IPS-15b (cell line): ENCODE measurements at regions not wholly inside any gene's neighbourhood (a gene's known extent, or its start where the extent isn't known, plus 50 kb on each side); places are given as distances from the start of the nearest gene placed in this dataset.

Experiments
- H3K27me3 ChIP-seq: one replicate; pipeline ENCODE4 v1.6.1; 2013; ENCODE audit warnings: low read length; ENCODE audit not compliant: control insufficient read depth, insufficient read depth
- H3K36me3 ChIP-seq: one replicate; pipeline ENCODE4 v1.6.1; 2013; ENCODE audit warnings: low read length; ENCODE audit not compliant: control insufficient read depth, insufficient read depth
- H3K4me1 ChIP-seq: one replicate; pipeline ENCODE4 v1.6.1; 2013; ENCODE audit warnings: mild to moderate bottlenecking, low read length; ENCODE audit not compliant: control insufficient read depth, insufficient read depth
- H3K4me3 ChIP-seq: one replicate; pipeline ENCODE4 v1.5.1; 2013; ENCODE audit warnings: low read depth, low read length
- H3K9ac ChIP-seq: one replicate; pipeline ENCODE4 v1.6.1; 2013; ENCODE audit warnings: low read depth, mild to moderate bottlenecking, low read length
- H3K9me3 ChIP-seq: one replicate; pipeline ENCODE4 v1.6.1; 2013; ENCODE audit warnings: mild to moderate bottlenecking, low read length; ENCODE audit not compliant: control insufficient read depth, insufficient read depth

DNA sequence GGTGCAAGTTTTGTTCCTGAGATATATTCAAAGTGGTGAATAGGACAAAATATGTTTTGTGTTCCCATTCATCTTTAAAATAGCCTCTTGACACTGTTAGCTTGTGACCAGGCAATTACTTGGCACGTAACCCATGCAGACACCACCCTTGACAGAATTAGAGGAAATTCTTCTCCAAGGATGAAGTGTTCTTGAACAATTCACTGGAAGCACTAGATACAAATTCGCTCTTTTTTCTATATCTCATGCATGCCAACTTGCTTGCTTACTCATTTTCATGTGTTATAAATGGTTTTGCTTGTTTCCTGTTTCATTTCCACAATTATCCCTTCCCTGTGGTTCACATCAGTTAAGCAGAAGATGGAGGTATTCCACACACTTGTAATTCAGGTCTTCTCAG, 105.2 kb upstream of the MAN1A1 start:
- H3K9me3 ChIP-seq, result no peaks in the 10 kb centered on the region
- no peak overlapping the region for H3K9ac ChIP-seq
- no peaks in the 10 kb centered on the region for H3K4me1 ChIP-seq
- no peaks in the 10 kb centered on the region for H3K27me3 ChIP-seq
- H3K36me3 ChIP-seq, result no peaks in the 10 kb centered on the region
- H3K4me3 ChIP-seq, result no peak overlapping the region

DNA sequence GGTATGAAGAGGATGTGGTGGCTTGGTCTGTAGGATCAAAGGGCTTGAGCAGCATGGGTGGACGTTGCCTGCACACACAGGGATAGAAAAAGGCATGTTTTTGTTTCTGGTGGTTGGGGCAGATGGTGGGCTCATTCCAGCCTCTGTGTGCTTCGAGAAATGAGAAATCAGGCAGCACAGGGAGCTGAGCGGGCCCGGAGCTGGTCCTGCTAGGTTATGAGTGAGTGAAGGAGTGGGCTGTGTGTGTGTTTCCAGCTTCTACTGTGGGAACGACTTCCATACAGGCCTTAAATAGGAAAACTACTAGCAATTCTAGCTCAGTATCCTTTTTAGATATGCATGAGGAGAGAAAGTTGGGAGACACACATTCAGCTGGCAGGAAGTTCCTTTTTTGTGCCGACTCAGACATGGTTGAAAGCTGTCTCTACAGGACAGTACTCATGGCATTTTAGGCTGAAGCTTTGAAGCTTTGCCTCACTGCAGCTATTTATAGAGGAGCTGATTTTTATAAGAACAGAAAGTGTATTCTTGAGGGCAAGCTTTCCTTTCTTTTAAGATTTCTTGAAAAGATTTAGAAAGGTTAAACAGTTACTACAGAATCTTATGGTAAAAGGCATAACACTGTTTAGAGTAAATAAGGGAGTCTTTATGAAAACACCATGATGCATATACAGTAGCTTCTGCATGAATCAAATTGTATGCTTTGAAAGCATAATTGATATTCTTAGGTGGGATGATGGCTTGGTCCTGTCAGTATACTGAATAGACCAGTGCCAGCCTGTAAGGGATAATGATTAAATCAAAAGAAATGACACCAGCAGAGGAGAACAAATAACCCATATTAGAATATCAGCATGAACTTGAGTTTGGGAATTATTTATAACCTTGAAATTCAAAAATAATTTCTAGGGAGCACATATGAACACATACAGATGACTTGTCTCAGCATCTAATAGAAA, 104.0 kb upstream of the MAN1A1 start:
- no peak overlapping the region for H3K9ac ChIP-seq

DNA sequence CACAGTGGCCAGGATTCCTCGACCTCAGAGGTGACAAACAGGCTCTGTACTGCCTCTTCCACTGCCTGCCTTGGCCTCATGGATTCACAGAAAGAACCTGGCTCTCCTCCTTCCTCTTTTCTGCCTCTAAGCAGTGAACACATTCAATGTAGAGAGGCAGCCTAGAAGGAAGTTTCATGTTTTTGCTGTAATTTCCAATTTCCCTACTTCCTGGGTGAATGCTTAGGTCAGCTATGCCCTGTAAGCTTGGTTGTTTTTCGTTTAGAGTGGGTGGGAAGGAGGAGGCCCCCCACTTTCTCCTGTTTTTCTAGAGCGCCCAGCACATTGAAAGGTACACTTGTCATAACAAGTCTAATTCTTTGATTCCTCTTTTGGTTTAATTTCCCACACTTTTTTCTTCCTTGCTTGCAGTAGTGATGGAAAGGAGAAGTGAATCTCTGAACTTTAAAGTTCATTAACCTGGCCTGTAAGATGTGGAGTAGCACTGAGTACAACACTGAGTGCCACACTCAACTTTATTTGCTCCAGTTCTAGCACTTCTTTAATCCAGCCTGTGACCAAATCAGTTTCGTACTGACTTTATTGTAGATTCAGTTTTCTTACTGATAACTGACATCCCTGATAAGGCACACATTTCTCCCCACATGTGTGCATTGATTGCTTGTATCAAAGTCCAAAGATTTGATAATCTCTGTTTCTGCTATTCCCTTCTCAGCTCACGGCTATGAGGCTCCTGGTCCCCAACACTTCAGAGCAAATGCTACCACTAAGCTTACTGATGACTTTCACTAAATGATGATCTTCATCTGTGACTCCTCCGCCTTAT, 100.0 kb upstream of the MAN1A1 start:
- H3K4me1 ChIP-seq, result no peaks in the 10 kb centered on the region
- no peaks in the 10 kb centered on the region for H3K9me3 ChIP-seq
- no peaks in the 10 kb centered on the region for H3K36me3 ChIP-seq
- no peak overlapping the region for H3K9ac ChIP-seq
- H3K4me3 ChIP-seq, result no peak overlapping the region
- H3K27me3 ChIP-seq, result no peaks in the 10 kb centered on the region

More for the DNA sequence above, 104.0 kb upstream of the MAN1A1 start:
- Histone ChIP-seq H3K36me3 (no peaks in the 10 kb centered on the region), H3K4me1 (no peaks in the 10 kb centered on the region), H3K9me3 (no peaks in the 10 kb centered on the region), H3K27me3 (no peaks in the 10 kb centered on the region), H3K4me3 (no peak overlapping the region)

DNA sequence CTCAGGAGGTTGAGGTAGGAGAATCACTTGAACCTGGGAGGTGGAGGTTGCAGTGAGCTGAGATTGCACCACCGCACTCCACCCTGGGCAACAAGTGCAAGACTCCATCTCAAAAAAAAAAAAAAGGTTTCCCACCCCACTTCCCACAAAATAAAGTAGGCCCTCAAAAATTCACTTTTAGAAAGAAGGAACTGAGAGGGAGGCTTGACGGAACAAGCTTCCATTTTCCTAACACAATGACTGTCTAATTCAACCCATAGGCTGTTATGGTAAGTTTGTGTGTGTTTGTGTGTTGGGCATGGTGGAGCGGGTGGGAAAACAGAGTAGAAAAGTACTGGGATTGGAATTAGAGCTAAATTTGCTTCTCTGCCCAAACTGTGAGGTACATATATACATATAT, 98.4 kb upstream of the MAN1A1 start:
- Histone ChIP-seq H3K4me3 (no peak overlapping the region), H3K9me3 (no peaks in the 10 kb centered on the region), H3K27me3 (no peaks in the 10 kb centered on the region), H3K36me3 (no peaks in the 10 kb centered on the region), H3K9ac (no peak overlapping the region), H3K4me1 (no peaks in the 10 kb centered on the region)

DNA sequence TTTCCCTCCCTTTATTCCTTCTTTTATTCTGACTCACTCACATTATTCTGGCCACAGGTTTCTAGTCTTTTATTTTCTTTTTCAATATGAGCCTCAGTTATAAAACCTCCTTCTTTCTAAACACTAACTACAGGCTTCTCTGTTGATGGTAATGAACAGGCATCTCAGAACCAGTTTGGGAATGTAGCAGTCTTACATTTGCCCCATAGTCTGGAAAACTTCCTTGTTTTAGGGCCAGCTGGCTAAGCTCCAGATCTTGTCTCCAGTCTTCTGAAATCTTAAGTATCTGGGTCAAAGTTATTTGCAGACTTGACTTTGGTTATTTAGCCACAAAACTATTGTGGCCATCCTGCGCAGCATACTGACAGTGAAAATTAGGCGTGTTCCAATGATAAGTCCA, 97.0 kb upstream of the MAN1A1 start:
- no peak overlapping the region for H3K4me3 ChIP-seq
- no peak overlapping the region for H3K9ac ChIP-seq
- H3K27me3 ChIP-seq, result no peaks in the 10 kb centered on the region
- no peaks in the 10 kb centered on the region for H3K4me1 ChIP-seq
- H3K36me3 ChIP-seq, result no peaks in the 10 kb centered on the region
- H3K9me3 ChIP-seq, result no peaks in the 10 kb centered on the region

DNA sequence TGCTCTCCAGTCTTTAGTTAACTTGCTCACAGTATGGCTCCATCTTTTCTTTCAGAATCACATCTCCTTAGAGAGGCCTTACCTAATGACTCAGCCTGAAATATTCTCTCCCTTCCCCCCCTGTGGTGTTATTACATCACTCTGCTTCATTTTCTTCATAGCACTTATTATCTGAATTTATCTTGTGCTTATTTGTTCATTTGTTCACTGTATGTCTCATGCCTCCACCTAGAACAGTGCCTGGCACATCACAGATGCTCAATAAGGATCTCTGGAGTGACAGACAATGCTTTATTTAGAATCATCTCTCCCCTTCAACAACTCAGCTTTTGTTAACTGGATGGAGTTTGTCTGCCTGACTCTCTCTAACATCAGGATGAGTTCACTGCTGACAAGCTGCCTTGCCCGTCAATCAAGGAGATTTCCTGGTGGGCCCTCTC, 96.6 kb upstream of the MAN1A1 start:
- no peaks in the 10 kb centered on the region for H3K27me3 ChIP-seq
- no peaks in the 10 kb centered on the region for H3K36me3 ChIP-seq
- H3K9ac ChIP-seq, result no peak overlapping the region
- no peaks in the 10 kb centered on the region for H3K4me1 ChIP-seq
- no peaks in the 10 kb centered on the region for H3K9me3 ChIP-seq
- H3K4me3 ChIP-seq, result no peak overlapping the region

DNA sequence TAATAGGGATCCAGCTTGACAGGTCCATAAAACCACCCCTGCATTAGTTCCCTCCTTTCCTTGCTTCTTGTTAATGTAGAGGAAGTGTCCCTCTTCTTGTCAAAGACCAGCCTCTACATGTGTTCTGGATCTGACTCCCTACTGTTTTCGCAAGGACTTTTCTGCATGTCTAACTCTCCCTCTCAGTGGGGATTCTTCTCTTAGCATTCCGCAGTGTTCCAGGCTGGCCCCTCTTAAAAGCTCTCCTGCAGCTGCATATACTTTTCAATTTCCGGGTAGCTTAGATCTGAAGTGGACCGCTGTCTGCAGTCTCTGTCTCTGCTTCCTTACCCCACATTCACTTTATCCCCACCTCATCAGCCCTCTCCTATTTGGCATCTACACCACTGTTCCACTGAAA, 96.1 kb upstream of the MAN1A1 start:
- no peak overlapping the region for H3K4me3 ChIP-seq
- H3K27me3 ChIP-seq, result no peaks in the 10 kb centered on the region
- no peaks in the 10 kb centered on the region for H3K36me3 ChIP-seq
- no peaks in the 10 kb centered on the region for H3K9me3 ChIP-seq
- H3K9ac ChIP-seq, result no peak overlapping the region
- H3K4me1 ChIP-seq, result no peaks in the 10 kb centered on the region

DNA sequence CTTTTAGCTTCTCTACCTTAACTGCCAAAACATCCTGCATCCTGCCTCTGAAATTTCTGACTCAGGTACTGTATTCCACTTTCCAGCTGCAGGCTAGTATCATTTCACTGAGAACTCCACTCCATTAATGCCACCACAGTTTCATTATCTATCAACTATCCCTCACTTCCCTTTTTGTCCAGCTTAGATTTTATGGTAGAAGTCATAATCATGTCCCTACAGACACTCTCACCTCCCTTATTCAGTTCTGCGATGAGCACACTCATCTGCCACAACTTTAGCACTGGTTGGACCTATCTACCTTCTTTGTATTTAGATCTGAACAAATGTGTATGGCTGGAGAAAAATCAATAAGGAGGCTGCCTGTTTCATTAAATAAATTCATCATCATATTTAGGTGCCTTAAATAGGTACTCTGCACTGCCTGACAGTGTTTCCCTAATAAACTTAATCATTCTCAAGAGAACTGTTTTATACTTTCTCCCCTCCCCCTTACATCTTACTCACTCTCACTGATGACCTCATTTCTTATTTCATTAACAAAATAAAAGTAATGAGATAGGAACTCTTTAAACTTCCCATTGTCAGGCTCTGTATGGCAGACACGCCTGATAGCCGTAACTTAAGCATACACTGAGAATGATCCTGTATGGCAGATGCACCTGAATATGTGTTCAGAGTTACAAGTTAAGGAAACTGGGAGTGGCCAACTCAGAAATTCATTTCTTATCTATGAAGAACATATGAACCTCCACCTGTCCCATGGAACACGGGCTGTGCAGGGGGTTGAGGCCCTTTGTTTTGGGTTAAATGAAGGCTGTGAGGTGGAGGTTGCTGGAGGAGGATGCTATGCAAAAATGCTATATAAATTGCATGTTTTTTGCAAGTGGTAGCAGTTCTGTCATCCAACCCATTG, 95.3 kb upstream of the MAN1A1 start:
- Histone ChIP-seq H3K9me3 (no peaks in the 10 kb centered on the region), H3K36me3 (no peaks in the 10 kb centered on the region), H3K4me3 (no peak overlapping the region), H3K27me3 (no peaks in the 10 kb centered on the region), H3K4me1 (no peaks in the 10 kb centered on the region), H3K9ac (no peak overlapping the region)

DNA sequence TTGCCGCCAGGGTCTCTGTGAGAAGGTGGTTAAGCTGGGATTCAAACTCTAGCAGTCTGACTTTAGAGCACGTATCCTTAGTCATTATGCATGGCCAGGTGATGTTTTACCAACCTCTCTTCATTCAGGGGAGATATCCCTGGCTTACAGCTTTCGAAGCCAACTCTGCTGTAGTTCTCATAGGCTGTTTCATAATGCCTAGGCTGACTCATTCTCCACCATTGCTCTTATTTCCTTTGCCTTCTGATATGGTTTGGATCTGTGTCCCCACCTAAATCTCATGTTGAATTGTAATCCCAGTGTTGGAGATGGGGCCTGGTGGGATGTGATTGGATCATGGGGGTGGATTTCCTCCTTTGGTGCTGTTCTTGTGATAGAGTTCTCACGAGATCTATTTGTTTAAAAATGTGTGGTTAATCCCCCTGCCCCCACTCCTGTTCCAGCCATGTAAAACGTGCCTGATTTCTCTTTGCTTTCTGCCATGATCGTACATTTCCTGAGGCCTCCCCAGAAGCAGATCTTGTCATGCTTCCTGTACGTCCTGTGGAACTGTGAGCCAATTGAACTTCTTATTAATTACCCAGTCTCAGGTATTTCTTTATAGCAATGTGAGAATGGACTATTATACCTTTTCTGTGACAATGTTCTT, 94.6 kb upstream of the MAN1A1 start:
- Histone ChIP-seq H3K4me3 (no peak overlapping the region), H3K9ac (no peak overlapping the region), H3K9me3 (no peaks in the 10 kb centered on the region), H3K4me1 (no peaks in the 10 kb centered on the region), H3K36me3 (no peaks in the 10 kb centered on the region), H3K27me3 (no peaks in the 10 kb centered on the region)

DNA sequence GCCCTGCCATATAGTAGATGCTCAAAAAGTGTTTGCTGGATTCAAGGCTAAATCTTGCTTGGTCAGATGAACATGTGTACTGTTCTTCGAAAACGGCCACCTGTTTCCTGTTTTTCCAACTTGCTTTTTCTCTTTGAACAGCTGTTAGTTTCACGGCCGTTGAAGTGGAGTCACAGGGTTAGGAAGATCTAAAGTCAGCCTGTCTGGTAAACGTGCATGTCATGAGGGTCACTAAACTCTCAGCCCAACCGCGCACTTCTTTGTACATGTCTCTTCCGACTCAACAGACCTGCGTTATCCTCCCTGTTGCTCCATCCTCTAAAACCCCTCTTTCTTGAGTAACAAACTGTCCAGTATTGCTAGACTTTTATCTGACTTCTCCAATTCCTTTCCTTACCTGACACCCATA, 93.2 kb upstream of the MAN1A1 start:
- Histone ChIP-seq H3K9ac (no peak overlapping the region), H3K4me3 (no peak overlapping the region), H3K9me3 (no peaks in the 10 kb centered on the region), H3K4me1 (no peaks in the 10 kb centered on the region), H3K36me3 (no peaks in the 10 kb centered on the region), H3K27me3 (no peaks in the 10 kb centered on the region)

DNA sequence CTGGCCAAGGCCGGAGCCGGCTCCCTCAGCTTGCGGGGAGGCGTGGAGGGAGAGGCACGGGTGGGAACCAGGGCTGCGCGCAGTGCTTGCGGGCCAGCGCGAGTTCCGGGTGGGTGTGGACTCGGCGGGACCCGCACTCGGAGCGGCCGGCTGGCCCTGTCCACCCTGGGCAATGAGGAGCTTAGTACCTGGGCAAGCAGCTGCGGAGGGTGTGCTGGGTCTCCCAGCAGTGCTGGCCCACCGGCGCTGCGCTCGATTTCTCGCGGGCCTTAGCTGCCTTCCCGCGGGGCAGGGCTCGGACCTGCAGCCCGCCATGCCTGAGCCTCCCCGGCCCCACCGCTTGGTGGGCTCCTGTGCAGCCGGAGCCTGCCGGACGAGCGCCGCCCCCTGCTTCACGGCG, 91.4 kb upstream of the MAN1A1 start:
- Histone ChIP-seq H3K4me1 (no peaks in the 10 kb centered on the region), H3K9me3 (no peaks in the 10 kb centered on the region), H3K27me3 (no peaks in the 10 kb centered on the region), H3K36me3 (no peaks in the 10 kb centered on the region), H3K4me3 (no peak overlapping the region), H3K9ac (no peak overlapping the region)
